ENCODE measurements at regions not wholly inside any gene's neighbourhood (a gene's known extent, or its start where the extent isn't known, plus 50 kb on each side); places are given as distances from the start of the nearest gene placed in this dataset.
"Not testable (repeated sequence)": the region's sequence is repeated elsewhere in the genome, so short reads cannot be mapped to it uniquely, and the experiment has no call there.

- CTCF ChIA-PET (ENCODE audit: low intra/inter-chr PET ratio, low total read pairs), result no interaction called here
- no peak for DNase-seq (ENCODE audit: low spot score)
- no peak overlapping the region for H3K4me2 ChIP-seq (ENCODE audit: low read depth, low read length)
- no peak for TF ChIP-seq ZNF230 (CRISPR knock-in tag; IDR thresholded peaks at IDR 0.05)
- no peak for TF ChIP-seq SNAPC2 (CRISPR knock-in tag; IDR thresholded peaks at IDR 0.05)
- TF ChIP-seq ATF1 (CRISPR knock-in tag; IDR thresholded peaks at IDR 0.05), result no peak
- no peak for TF ChIP-seq NR1H2 (CRISPR knock-in tag; IDR thresholded peaks at IDR 0.05; ENCODE audit: borderline replicate concordance, low read depth)
- no peak for TF ChIP-seq RFXANK (CRISPR knock-in tag; IDR thresholded peaks at IDR 0.05)
- TF ChIP-seq KAT7 (CRISPR knock-in tag; IDR thresholded peaks at IDR 0.05; ENCODE audit: borderline replicate concordance), result no peak
- TF ChIP-seq, protein P1, sequence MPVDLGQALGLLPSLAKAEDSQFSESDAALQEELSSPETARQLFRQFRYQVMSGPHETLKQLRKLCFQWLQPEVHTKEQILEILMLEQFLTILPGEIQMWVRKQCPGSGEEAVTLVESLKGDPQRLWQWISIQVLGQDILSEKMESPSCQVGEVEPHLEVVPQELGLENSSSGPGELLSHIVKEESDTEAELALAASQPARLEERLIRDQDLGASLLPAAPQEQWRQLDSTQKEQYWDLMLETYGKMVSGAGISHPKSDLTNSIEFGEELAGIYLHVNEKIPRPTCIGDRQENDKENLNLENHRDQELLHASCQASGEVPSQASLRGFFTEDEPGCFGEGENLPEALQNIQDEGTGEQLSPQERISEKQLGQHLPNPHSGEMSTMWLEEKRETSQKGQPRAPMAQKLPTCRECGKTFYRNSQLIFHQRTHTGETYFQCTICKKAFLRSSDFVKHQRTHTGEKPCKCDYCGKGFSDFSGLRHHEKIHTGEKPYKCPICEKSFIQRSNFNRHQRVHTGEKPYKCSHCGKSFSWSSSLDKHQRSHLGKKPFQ (CRISPR knock-in tag; IDR thresholded peaks at IDR 0.05; ENCODE audit: insufficient replicate concordance), result no peak
- no peak for TF ChIP-seq DRAP1 (CRISPR knock-in tag; IDR thresholded peaks at IDR 0.05)
- TF ChIP-seq, protein P2, sequence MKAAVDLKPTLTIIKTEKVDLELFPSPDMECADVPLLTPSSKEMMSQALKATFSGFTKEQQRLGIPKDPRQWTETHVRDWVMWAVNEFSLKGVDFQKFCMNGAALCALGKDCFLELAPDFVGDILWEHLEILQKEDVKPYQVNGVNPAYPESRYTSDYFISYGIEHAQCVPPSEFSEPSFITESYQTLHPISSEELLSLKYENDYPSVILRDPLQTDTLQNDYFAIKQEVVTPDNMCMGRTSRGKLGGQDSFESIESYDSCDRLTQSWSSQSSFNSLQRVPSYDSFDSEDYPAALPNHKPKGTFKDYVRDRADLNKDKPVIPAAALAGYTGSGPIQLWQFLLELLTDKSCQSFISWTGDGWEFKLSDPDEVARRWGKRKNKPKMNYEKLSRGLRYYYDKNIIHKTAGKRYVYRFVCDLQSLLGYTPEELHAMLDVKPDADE (CRISPR knock-in tag; IDR thresholded peaks at IDR 0.05), result no peak
- no peak for TF ChIP-seq ZNF615 (CRISPR knock-in tag; IDR thresholded peaks at IDR 0.05; ENCODE audit: borderline replicate concordance)
- no peak for TF ChIP-seq ZBTB26 (CRISPR knock-in tag; IDR thresholded peaks at IDR 0.05; ENCODE audit: borderline replicate concordance)
- no peak for TF ChIP-seq NKX3-1 (CRISPR knock-in tag; IDR thresholded peaks at IDR 0.05)
- TF ChIP-seq ZNF138 (CRISPR knock-in tag; IDR thresholded peaks at IDR 0.05; ENCODE audit: low read depth), result no peak
- TF ChIP-seq, protein P3, sequence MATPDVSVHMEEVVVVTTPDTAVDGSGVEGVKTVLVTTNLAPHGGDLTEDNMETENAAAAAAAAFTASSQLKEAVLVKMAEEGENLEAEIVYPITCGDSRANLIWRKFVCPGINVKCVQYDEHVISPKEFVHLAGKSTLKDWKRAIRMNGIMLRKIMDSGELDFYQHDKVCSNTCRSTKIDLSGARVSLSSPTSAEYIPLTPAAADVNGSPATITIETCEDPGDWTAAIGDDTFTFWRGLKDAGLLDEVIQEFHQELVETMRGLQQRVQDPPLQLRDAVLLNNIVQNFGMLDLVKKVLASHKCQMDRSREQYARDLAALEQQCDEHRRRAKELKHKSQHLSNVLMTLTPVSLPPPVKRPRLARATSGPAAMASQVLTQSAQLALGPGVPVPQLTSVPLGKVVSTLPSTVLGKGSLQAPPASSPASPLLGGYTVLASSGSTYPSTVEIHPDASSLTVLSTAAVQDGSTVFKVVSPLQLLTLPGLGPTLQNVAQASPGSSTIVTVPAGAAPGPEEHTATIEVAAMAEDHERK (CRISPR knock-in tag; IDR thresholded peaks at IDR 0.05; ENCODE audit: low read depth), result no peak
- H3K27me3 ChIP-seq (ENCODE audit: control insufficient read depth in 1 of 2, insufficient read depth in 2 of 2, low read length in 2 of 2), result no peaks in the 10 kb centered on the region; a peak in 1 of 5 replicates
- H3K4me3 ChIP-seq (replicated peaks in 1 of 3; ENCODE audit: insufficient read depth in 1 of 3, low read depth in 2 of 3, low read length in 3 of 3), result no peak overlapping the region
- H3K79me2 ChIP-seq (ENCODE audit: insufficient read depth, low read length), result no peaks in the 10 kb centered on the region
- H2AFZ ChIP-seq (ENCODE audit: low read length), result no peak overlapping the region
- H4K20me1 ChIP-seq (ENCODE audit: insufficient read depth, low read length), result no peaks in the 10 kb centered on the region
- H3K9ac ChIP-seq (ENCODE audit: insufficient read depth, low read depth, low read length), result no peak overlapping the region
- no peak overlapping the region for H3K27ac ChIP-seq (ENCODE audit: extremely low read length, insufficient read depth, low read length)
- 2% methylated on average over 4 of the region's 4 CpGs for WGBS (ENCODE audit: low lambda C conversion rate)
- H3K36me3 ChIP-seq (replicated peaks in 1 of 2; ENCODE audit: control insufficient read depth in 1 of 2, insufficient read depth in 2 of 2, low read length in 2 of 2), result no peaks in the 10 kb centered on the region
- no peak for FAIRE-seq
- H3K9me3 ChIP-seq (ENCODE audit: low read length), result no peaks in the 10 kb centered on the region
- intact Hi-C loops (cut with micrococcal nuclease; ENCODE audit: unreplicated experiment), result no loop called here
- in situ Hi-C loops (cut with HindIII; ENCODE audit: extremely low pct_ligation_motif_present, low pct_unique_long_range_greater_than_20kb), result no loop called here
- no peaks in the 10 kb centered on the region for H3K4me1 ChIP-seq (ENCODE audit: insufficient read depth, low read length)
- POLR2A ChIA-PET, result no interaction called here
- BruUV-seq (replicated peaks), result no TSS peak
- ATAC-seq, result no peak
Measured at GRCh38 chr4:94039226-94039625, 168.4 kb upstream of the SMARCAD1 start.

- H3K27me3 ChIP-seq (ENCODE audit: control insufficient read depth in 1 of 2, insufficient read depth in 2 of 2, low read length in 2 of 2); BruUV-seq (replicated peaks); H3K9ac ChIP-seq (ENCODE audit: insufficient read depth, low read depth, low read length); in situ Hi-C loops (cut with HindIII; ENCODE audit: extremely low pct_ligation_motif_present, low pct_unique_long_range_greater_than_20kb); H4K20me1 ChIP-seq (ENCODE audit: insufficient read depth, low read length); H3K4me3 ChIP-seq (replicated peaks in 1 of 3; ENCODE audit: insufficient read depth in 1 of 3, low read depth in 2 of 3, low read length in 3 of 3); POLR2A ChIA-PET; CTCF ChIA-PET (ENCODE audit: low intra/inter-chr PET ratio, low total read pairs); H3K27ac ChIP-seq (ENCODE audit: extremely low read length, insufficient read depth, low read length); H3K9me3 ChIP-seq (ENCODE audit: low read length); intact Hi-C loops (cut with micrococcal nuclease; ENCODE audit: unreplicated experiment); FAIRE-seq; H3K36me3 ChIP-seq (replicated peaks in 1 of 2; ENCODE audit: control insufficient read depth in 1 of 2, insufficient read depth in 2 of 2, low read length in 2 of 2); H3K4me1 ChIP-seq (ENCODE audit: insufficient read depth, low read length); ATAC-seq; H2AFZ ChIP-seq (ENCODE audit: low read length); DNase-seq (ENCODE audit: low spot score); H3K4me2 ChIP-seq (ENCODE audit: low read depth, low read length); H3K79me2 ChIP-seq (ENCODE audit: insufficient read depth, low read length): not testable (repeated sequence)
- 14% methylated on average over 8 of the region's 14 CpGs for WGBS (ENCODE audit: low lambda C conversion rate)
Measured at GRCh38 chr4:94044471-94044870, 163.2 kb upstream of the SMARCAD1 start.

Measured in HepG2 (cell line).